ENCODE measurements at regions not wholly inside any gene's neighbourhood (a gene's known extent, or its start where the extent isn't known, plus 50 kb on each side); places are given as distances from the start of the nearest gene placed in this dataset.

GRCh38 chr6:6707143-6707542 lies 118.6 kb downstream of the LY86 start:
- peaks cover 0 to 3% (median 0%) of the 10 kb centered on the region in 5 donors for H3K4me1 ChIP-seq (ENCODE audit: control insufficient read depth in 5 of 5, insufficient read depth in 5 of 5, low read length in 5 of 5)
- no peak overlapping the region for H3K4me3 ChIP-seq
- H3K9me3 ChIP-seq (ENCODE audit: control insufficient read depth in 4 of 4, insufficient read depth in 3 of 4, low read length in 3 of 4): no peaks in the 10 kb centered on the region
- DNase-seq (no peak), ATAC-seq (ENCODE audit: insufficient read depth, low FRiP score) (peak; percentile 34)
- 45 to 80% methylated on average over 6 of the region's 6 CpGs for WGBS, 2 donors
- H3K27ac ChIP-seq (ENCODE audit: low read depth in 1 of 2, low read length in 1 of 2): no peak overlapping the region
- no peaks in the 10 kb centered on the region for H3K27me3 ChIP-seq (ENCODE audit: control insufficient read depth in 3 of 3, insufficient read depth in 3 of 3, low read length in 2 of 3)
- H3K9ac ChIP-seq (ENCODE audit: insufficient read depth in 1 of 2, low read length in 2 of 2): no peak overlapping the region
- H3K36me3 ChIP-seq (ENCODE audit: control insufficient read depth in 4 of 4, insufficient read depth in 4 of 4, low read length in 4 of 4): no peaks in the 10 kb centered on the region
- no peak for TF ChIP-seq CTCF (IDR thresholded peaks at IDR 0.05; ENCODE audit: control extremely low read depth, extremely low read depth)

- Histone ChIP-seq H3K9ac (ENCODE audit: insufficient read depth in 1 of 2, low read length in 2 of 2) (no peak overlapping the region), H3K27me3 (ENCODE audit: control insufficient read depth in 3 of 3, insufficient read depth in 3 of 3, low read length in 2 of 3) (no peaks in the 10 kb centered on the region), H3K36me3 (ENCODE audit: control insufficient read depth in 4 of 4, insufficient read depth in 4 of 4, low read length in 4 of 4) (no peaks in the 10 kb centered on the region), H3K9me3 (ENCODE audit: control insufficient read depth in 4 of 4, insufficient read depth in 3 of 4, low read length in 3 of 4) (no peaks in the 10 kb centered on the region), H3K27ac (ENCODE audit: low read depth in 1 of 2, low read length in 1 of 2) (no peak overlapping the region), H3K4me3 (no peak overlapping the region), H3K4me1 (ENCODE audit: control insufficient read depth in 5 of 5, insufficient read depth in 5 of 5, low read length in 5 of 5) (peaks cover 0 to 16% (median 10%) of the 10 kb centered on the region in 5 donors)
- TF ChIP-seq CTCF (IDR thresholded peaks at IDR 0.05; ENCODE audit: control extremely low read depth, extremely low read depth): no peak
- 86 to 90% methylated on average over 3 of the region's 3 CpGs for WGBS, 2 donors
- ATAC-seq (ENCODE audit: insufficient read depth, low FRiP score) (no peak), DNase-seq (no peak)
Observed at GRCh38 chr6:6709106-6709505, 120.6 kb downstream of the LY86 start.

GRCh38 chr6:6711031-6711785 lies 122.7 kb downstream of the LY86 start:
- Histone ChIP-seq H3K27me3 (ENCODE audit: control insufficient read depth in 3 of 3, insufficient read depth in 3 of 3, low read length in 2 of 3) (no peaks in the 10 kb centered on the region), H3K27ac (ENCODE audit: low read depth in 1 of 2, low read length in 1 of 2) (peak overlapping the region in 1 of 2 donors; percentile 85), H3K9ac (ENCODE audit: insufficient read depth in 1 of 2, low read length in 2 of 2) (no peak overlapping the region), H3K9me3 (ENCODE audit: control insufficient read depth in 4 of 4, insufficient read depth in 3 of 4, low read length in 3 of 4) (no peaks in the 10 kb centered on the region), H3K4me1 (ENCODE audit: control insufficient read depth in 5 of 5, insufficient read depth in 5 of 5, low read length in 5 of 5) (peaks cover 8 to 31% (median 12%) of the 10 kb centered on the region in 5 donors), H3K36me3 (ENCODE audit: control insufficient read depth in 4 of 4, insufficient read depth in 4 of 4, low read length in 4 of 4) (no peaks in the 10 kb centered on the region), H3K4me3 (no peak overlapping the region)
- TF ChIP-seq CTCF (IDR thresholded peaks at IDR 0.05; ENCODE audit: control extremely low read depth, extremely low read depth): no peak
- DNase-seq: no peak
- ATAC-seq (ENCODE audit: insufficient read depth, low FRiP score): no peak
- WGBS, 2 donors: 72 to 84% methylated on average over 7 of the region's 7 CpGs

All from lung (tissue), 11 donors.